HG03039 (cell line): ENCODE measurements at regions not wholly inside any gene's neighbourhood (a gene's known extent, or its start where the extent isn't known, plus 50 kb on each side); places are given as distances from the start of the nearest gene placed in this dataset.

Source experiments
- ATAC-seq: cut with Tn5 transposase; IDR thresholded peaks from one replicate; pipeline ENCODE4 v1.9.1; 2021; ENCODE audit warnings: mild to moderate bottlenecking, moderate library complexity; ENCODE audit not compliant: unreplicated experiment

DNA sequence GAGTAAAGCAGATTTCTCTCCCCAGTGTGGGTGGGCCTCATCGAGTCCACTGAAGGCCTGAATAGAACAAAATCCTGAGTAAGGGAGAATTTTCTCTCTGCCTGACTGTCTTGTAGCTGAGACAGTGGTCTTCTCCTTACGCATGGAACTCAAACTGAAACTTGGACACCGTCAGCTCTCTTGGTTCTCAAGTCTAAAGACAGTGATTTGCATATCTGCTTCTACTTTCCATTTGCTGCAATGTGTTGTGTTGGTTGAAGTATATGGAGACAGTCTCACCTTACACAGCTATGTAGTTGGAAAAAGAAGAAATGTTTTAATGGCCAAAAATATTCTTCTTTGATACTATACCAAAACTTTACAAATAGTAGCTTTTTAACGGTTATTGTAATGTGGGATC is 160.2 kb upstream of the LMNTD1 start:
- peak; percentile 98 for ATAC-seq

GRCh38 chr12:25714198-25714984 is 161.3 kb upstream of the LMNTD1 start:
- no peak for ATAC-seq

DNA sequence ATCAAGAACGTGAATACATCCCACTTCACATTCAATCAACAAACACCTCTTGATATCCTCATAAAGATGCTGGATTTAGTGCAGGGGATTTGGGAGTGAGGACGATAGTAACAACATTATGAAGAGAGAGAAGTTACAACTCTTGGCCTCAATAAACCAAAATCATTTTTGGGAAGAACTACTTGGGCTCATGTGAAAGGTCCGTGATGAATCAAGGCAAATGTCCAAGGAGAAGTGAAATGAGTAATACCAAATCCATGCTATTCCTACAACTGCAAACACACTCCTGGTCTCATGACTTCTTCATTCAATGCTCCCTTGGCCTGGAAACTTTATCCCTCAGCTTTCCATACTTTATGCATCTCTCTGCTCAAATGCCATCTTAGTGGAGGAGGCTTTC is 162.0 kb upstream of the LMNTD1 start:
- no peak for ATAC-seq

DNA sequence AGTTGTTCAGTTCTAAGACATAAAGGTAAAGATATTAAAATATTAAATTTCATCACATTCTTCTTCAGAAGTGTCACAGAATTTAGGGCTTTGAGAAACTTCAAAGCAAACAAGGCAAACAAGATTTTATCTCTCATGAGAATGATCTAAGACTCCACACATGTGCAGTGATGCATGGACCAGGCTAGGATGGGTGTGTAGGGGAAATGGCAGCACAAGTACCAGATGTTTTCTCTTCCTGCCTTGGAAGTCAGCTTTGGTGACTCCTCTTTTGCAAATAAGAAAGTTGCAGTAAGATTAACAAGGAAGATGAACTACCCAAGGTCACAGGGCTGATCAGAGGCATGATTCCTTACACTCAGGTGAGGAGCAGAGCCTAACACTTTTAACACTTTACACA is 163.8 kb upstream of the LMNTD1 start:
- no peak for ATAC-seq

GRCh38 chr12:25717552-25717951 is 164.5 kb upstream of the LMNTD1 start:
- no peak for ATAC-seq

GRCh38 chr12:25718081-25718731 is 165.1 kb upstream of the LMNTD1 start:
- ATAC-seq: no peak

DNA sequence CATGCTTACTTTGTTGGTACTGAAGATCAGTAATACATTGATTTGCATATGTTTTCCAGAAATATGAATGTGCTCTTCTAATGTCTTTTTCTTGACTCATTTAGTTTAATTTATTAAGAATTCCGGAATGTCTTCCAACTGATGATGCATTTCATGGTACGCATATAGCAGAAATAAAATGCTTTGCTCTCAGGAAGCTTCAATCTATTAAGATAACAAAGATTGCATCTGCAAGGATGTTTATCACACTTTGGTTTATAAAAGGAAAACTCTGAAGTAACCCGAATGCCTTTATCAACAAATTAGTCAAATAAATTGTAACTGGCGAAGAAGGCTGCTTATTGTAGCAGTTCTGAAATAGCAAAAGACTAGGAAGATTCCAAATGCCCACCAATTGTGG is 166.4 kb upstream of the LMNTD1 start:
- no peak for ATAC-seq

GRCh38 chr12:25723336-25723735 is 170.3 kb upstream of the LMNTD1 start:
- no peak for ATAC-seq

DNA sequence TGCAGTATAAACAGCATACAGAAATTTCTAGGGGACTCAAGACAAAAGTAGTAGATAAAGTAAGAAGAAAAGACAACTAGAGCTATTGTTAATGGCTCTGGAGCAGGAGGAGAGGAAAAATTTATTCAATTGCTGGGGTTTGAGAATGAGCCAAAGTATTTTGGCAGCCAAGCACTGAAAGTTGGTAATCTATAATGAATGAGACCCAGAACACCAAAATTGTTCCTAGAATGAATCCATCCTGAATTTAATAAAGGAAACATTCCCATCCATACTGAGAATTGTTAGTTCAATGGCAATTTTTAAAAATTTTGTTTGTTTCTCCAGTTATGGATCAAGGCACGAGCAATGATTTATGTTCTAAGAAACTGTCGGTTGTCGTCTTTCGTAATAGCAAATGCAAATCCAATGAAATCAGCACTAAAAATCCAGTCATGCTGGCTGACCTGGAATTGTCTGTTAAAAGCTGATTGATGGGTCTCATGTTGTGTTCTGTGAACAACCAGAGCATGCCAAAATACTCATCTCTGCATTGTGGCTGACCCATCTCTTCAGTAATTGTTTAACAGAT is 170.9 kb upstream of the LMNTD1 start:
- ATAC-seq: no peak

DNA sequence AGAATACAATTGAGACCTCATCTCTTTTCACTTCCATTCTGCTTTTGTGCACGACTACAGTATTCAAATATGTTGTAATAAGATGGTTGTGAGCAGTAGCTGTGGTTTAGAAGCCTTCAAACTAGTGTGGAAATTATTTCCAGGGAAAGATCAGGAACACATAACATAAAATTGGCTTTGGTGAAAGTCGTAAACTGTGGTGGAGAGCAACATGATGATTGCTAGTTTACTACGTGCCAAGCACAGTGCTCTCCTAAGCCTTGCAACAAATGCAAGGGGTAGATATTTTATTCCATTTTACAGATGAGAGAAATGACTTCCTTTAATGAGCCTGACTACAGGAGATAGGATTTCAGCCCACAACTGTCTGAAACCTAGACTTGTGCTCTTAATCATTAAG is 172.4 kb upstream of the LMNTD1 start:
- ATAC-seq: no peak

DNA sequence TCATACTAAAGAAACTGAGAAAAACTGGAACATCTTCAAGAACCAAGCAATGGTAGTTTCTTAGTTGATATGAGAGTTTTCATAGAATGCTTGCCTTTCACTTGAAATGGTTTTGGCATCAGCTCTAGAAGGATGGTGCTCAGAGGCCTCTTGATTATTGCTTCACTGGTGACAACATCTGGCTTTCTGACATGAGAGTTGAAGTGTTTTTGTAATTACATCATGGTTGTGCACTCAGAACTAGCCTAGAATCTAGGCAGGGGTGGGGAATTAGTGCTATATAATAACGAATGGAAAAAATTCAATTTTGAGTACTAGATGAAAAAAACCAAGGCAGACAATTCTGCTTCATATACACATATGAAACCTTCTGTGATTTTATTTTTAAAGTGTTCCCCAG is 172.8 kb upstream of the LMNTD1 start:
- ATAC-seq: no peak

DNA sequence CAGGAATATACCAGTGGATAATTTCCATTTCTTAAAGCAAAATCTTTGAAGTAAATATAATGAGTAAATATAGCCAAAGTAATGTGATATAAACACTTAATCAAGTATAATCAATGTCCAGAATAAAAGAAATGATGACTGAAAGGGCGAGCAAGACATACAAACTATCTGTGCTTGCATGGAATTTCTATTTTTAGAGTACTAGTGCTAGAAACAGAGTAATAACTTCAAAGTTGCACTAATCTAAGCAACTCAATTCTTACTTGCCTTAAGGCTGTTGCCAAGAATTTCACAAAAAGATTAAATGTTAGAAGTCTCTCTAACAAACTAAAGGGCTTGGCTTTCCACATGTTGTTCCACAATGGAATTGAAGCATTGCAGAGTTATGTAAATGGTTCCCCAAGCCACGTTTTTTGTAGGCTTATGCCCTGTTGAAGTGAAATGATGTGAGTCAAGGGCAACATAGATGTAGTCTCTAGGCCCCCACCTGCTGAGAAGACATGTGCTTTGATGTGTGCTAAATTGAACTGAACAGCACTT is 175.0 kb upstream of the LMNTD1 start:
- ATAC-seq: no peak

DNA sequence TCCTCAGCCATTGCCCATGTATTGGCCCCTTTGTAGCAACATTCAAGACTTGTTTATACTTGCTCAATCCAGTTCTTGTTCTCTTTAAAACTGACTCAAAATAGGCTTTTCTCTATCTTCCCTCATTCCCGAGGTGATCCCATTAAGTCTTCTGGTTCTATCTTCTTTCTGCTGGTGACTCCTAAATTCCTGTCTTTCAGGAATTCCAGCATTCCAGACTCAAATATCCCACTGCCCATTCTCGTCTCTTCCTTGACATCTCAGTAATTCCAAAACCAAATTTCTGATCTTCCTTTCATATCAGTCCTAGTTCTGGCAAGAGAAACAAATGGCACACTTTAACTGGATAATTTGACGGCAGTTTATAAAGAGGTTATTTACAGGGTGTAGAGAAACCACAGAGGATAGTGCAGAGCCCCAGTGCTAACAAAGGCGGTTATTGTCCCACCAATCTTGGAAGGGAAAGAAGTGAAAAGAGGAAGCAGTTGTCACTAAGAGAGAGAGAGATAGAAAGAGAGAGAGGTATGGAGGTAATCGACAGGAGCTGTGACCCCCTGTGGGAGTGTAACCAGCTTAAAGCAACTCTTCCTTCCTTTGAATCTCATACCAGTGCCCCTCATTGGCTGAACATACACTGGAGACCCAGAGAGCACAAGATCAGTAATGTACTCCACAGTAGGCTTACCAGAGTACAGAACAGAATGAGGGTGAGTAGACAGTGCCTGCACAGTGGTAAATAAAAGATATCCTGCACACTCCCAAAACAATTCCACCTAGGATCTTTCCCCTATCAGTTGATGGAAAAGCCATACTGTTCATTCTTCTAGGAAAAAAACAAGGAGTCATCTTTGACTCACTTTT is 177.6 kb upstream of the LMNTD1 start:
- ATAC-seq: no peak

GRCh38 chr12:25733541-25733940 is 180.5 kb upstream of the LMNTD1 start:
- ATAC-seq: no peak

- ATAC-seq: no peak
These were observed 181.6 kb upstream of the LMNTD1 start for GRCh38 chr12:25734529-25735180.

DNA sequence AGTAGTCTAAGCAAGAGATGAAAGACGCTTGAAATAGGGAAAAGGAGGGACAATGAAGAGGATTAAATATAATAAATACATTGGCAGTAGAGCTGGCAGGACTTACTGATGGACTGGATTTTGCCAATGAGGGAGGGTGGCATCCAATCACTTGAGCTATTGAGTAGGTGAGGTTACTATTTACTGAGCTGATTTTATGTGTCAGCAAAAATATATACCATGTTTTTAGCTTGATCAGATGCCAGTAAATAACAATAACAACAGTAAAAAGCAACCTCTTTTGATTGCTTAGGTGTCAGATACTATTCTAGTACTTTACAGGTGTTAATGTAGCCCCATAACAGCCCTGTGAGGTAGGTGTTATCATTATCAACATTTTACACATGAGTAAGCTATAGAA is 187.5 kb upstream of the LMNTD1 start:
- ATAC-seq: no peak

DNA sequence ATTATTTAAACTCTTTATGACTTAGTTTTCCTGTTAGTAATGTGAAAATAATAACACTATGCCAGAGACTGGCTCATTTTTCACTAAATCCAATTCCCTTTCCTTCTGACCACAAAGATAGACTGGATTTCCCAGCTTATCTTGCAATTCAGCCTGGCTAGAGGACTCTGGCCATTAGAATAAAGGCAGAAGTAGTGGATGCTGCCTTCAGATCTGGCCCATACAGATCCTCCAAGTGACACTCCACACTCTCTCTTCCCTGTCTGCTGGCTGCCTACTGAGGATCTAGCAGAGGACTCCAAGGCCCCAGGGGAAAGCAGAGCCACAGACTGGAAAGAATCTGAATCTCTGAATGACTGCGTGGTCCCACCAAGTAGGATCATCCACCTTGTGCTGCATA is 188.8 kb upstream of the LMNTD1 start:
- no peak for ATAC-seq

- ATAC-seq: no peak
These were observed 190.7 kb upstream of the LMNTD1 start for GRCh38 chr12:25743679-25744215.

DNA sequence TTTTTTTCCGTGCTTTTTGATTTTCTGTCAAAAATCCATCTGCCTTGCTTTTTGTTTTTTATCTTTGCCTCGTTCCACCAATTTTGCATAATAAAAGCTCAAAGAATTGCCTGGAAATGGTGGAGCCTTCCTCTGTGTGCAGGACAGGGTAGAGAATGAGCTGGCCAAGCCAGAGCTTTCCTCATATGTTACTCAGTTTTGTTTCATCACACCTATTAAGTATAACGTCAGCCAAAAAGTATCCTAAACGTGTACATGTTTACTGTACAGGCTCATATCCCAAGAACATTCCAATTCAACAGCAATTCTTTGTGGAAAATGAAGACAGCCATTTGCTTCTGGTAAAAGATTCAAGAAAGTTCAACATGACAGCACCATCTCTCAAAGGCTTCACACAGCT is 191.2 kb upstream of the LMNTD1 start:
- no peak for ATAC-seq

GRCh38 chr12:25745281-25745680 is 192.2 kb upstream of the LMNTD1 start:
- ATAC-seq: no peak
